D721Med (cell line): ENCODE measurements at regions not wholly inside any gene's neighbourhood (a gene's known extent, or its start where the extent isn't known, plus 50 kb on each side); places are given as distances from the start of the nearest gene placed in this dataset.

Experiments used
- DNase-seq: peaks from one replicate; pipeline ENCODE4 v3.0.0; 2011; ENCODE audit warnings: low spot score; ENCODE audit not compliant: insufficient read length
- FAIRE-seq: peaks from 2 replicates; lab custom pipeline; 2011; peaks lifted over from hg19 to GRCh38; lab: Jason Lieb, UNC
- CTCF ChIP-seq: IDR thresholded peaks from 2 replicates; pipeline ENCODE4 v1.5.1; 2012; ENCODE audit warnings: mild to moderate bottlenecking, control low read depth; ENCODE audit not compliant: insufficient read depth; ENCODE audit errors: missing control alignments

GRCh38 chr11:116226731-116227130, 546.1 kb downstream of the BUD13 start:
- no peak for FAIRE-seq
- DNase-seq = no peak
- TF ChIP-seq CTCF = no peak

GRCh38 chr11:116225784-116226585, 546.8 kb downstream of the BUD13 start:
- DNase-seq (no peak), FAIRE-seq (no peak)
- no peak for TF ChIP-seq CTCF

GRCh38 chr11:116225236-116225635, 547.6 kb downstream of the BUD13 start:
- DNase-seq = no peak
- FAIRE-seq = no peak
- no peak for TF ChIP-seq CTCF

GRCh38 chr11:116224889-116225200, 547.9 kb downstream of the BUD13 start:
- no peak for FAIRE-seq

GRCh38 chr11:116224154-116224888, 548.5 kb downstream of the BUD13 start:
- DNase-seq (peak; percentile 47), FAIRE-seq (no peak)
- TF ChIP-seq CTCF = peak; percentile 65

More at GRCh38 chr11:116224889-116225200, 547.9 kb downstream of the BUD13 start:
- DNase-seq = no peak
- no peak for TF ChIP-seq CTCF

- TF ChIP-seq CTCF = no peak
- no peak for FAIRE-seq
- DNase-seq = no peak
Observed at GRCh38 chr11:116221351-116221750, 551.4 kb downstream of the BUD13 start.
